Skeletal muscle tissue (tissue), 3 donors: ENCODE measurements at regions not wholly inside any gene's neighbourhood (a gene's known extent, or its start where the extent isn't known, plus 50 kb on each side); places are given as distances from the start of the nearest gene placed in this dataset.

Experiments
- H3K27ac ChIP-seq: one replicate; pipeline ENCODE4 v1.7.0; 2013; ENCODE audit warnings: mild to moderate bottlenecking, low read depth, low read length, inconsistent platforms
- H3K27me3 ChIP-seq, 3 donors: one replicate each; pipeline ENCODE4 v1.7.0; 2013; ENCODE audit warnings: low read length in 3 of 3; ENCODE audit not compliant: control insufficient read depth in 3 of 3, insufficient read depth in 3 of 3
- H3K36me3 ChIP-seq, 3 donors: one replicate each; pipeline ENCODE4 v1.7.0; 2013; ENCODE audit warnings: low read length in 3 of 3; ENCODE audit not compliant: control insufficient read depth in 3 of 3, insufficient read depth in 3 of 3
- H3K4me1 ChIP-seq, 3 donors: one replicate each; pipeline ENCODE4 v1.7.0; 2013; ENCODE audit warnings: low read length in 3 of 3, mild to moderate bottlenecking in 3 of 3; ENCODE audit not compliant: control insufficient read depth in 3 of 3, insufficient read depth in 3 of 3
- H3K4me3 ChIP-seq, 3 donors: one replicate each; pipeline ENCODE4 v1.7.0; 2013; ENCODE audit warnings: low read length in 3 of 3
- H3K9ac ChIP-seq, 3 donors: one replicate each; pipeline ENCODE4 v1.7.0; 2013; ENCODE audit warnings: low read length in 3 of 3, mild to moderate bottlenecking in 3 of 3, moderate library complexity in 2 of 3, low read depth in 1 of 3
- H3K9me3 ChIP-seq, 3 donors: one replicate each; pipeline ENCODE4 v1.7.0; 2013; ENCODE audit warnings: low read length in 3 of 3; ENCODE audit not compliant: control insufficient read depth in 3 of 3
- donor health status: Osteomylitis.

- H3K36me3 ChIP-seq, result no peaks in the 10 kb centered on the region
- no peak overlapping the region for H3K9ac ChIP-seq
- H3K27ac ChIP-seq, result no peak overlapping the region
- no peaks in the 10 kb centered on the region for H3K4me1 ChIP-seq
- no peak overlapping the region for H3K4me3 ChIP-seq
- peaks cover 0 to 4% (median 2%) of the 10 kb centered on the region in 3 donors for H3K27me3 ChIP-seq
- H3K9me3 ChIP-seq, result no peaks in the 10 kb centered on the region
These were observed 261.0 kb downstream of the TLE3 start for GRCh38 chr15:69836526-69837230.

- Histone ChIP-seq H3K9me3 (no peaks in the 10 kb centered on the region), H3K4me3 (no peak overlapping the region), H3K27me3 (peaks cover 0 to 9% (median 3%) of the 10 kb centered on the region in 3 donors), H3K27ac (no peak overlapping the region), H3K9ac (no peak overlapping the region), H3K36me3 (no peaks in the 10 kb centered on the region), H3K4me1 (no peaks in the 10 kb centered on the region)
These were observed 259.4 kb downstream of the TLE3 start for GRCh38 chr15:69838338-69838737.

DNA sequence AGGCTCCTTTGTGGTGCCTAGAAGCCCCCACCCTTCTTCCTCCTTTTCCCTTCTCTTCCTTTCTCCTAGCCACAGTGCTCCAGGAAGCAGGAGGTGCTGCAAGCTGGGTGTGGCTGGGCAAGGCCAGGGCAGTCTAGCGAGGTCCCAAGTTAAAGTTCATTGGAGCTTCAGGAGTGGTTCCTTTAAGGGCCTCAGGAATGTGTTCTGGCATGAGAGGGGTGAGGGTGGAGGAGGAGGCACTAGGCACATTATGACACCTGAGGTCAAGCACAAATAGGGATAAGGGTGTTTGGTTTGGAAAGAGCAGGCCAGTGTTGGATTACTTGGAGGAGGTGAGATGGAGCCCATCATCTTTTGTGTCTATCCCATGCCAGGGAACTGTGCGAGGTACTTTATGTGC, 258.7 kb downstream of the TLE3 start:
- H3K27me3 ChIP-seq, result peaks cover 2 to 9% (median 7%) of the 10 kb centered on the region in 3 donors
- no peaks in the 10 kb centered on the region for H3K4me1 ChIP-seq
- no peak overlapping the region for H3K27ac ChIP-seq
- H3K4me3 ChIP-seq, result no peak overlapping the region
- no peaks in the 10 kb centered on the region for H3K36me3 ChIP-seq
- no peaks in the 10 kb centered on the region for H3K9me3 ChIP-seq
- no peak overlapping the region for H3K9ac ChIP-seq

- Histone ChIP-seq H3K36me3 (no peaks in the 10 kb centered on the region), H3K9me3 (no peaks in the 10 kb centered on the region), H3K27me3 (peaks cover 3 to 9% (median 4%) of the 10 kb centered on the region in 3 donors), H3K4me1 (no peaks in the 10 kb centered on the region), H3K9ac (no peak overlapping the region), H3K27ac (no peak overlapping the region), H3K4me3 (no peak overlapping the region)
These were observed 256.4 kb downstream of the TLE3 start for GRCh38 chr15:69841113-69841828.

DNA sequence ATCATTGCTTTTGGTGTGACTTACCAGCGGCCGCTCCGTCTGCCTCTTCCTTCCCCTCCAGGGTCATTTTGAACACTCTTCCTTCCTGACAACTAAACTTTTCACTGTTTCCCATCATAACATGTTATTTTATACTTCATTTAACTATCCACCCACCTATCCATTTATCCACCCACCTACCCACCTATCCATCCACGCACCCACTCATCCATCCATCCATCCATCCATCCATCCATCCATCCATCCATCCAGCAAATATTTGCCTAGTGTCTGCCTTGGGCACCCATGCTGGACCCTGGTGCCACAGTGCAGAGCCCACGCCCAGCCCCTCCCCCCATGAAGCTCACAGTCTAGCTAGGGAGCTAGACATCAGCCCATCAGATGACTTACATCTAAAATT, 254.9 kb downstream of the TLE3 start:
- no peak overlapping the region for H3K4me3 ChIP-seq

DNA sequence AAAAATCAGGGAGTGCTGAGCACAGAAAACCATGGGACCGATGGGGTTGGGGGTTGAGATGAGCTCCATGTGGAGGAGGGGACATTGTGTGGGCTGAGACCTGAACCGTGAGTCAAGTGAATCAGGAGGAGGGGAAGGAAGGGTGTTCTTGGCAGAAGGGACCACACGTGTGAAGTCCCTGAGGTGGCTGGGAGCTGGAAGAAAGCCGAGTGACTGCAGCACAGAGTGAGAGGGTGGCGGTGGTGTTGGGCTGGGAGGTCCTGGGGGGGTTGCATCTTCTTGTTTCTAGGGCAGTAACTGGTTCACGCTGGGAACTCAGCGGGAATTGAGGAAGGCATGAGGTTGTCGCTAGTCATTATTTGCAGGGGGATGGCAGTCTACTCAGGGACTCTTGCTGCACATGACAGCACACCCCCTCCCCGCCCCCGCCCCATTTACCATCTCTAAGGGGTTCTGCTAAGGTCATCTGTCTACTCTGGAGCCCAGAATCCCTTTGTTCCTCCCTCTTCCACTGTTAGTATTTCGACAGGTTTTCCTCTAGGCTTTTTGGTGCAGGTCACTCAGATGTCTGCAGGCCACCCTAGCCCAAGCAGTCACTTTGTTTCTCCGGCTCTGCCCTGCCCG, 254.3 kb downstream of the TLE3 start:
- Histone ChIP-seq H3K27ac (no peak overlapping the region), H3K9me3 (no peaks in the 10 kb centered on the region), H3K9ac (no peak overlapping the region), H3K36me3 (no peaks in the 10 kb centered on the region), H3K27me3 (peaks cover 3 to 9% (median 7%) of the 10 kb centered on the region in 3 donors), H3K4me1 (no peaks in the 10 kb centered on the region), H3K4me3 (no peak overlapping the region)

More for the DNA sequence above, 254.9 kb downstream of the TLE3 start:
- Histone ChIP-seq H3K9ac (no peak overlapping the region), H3K9me3 (no peaks in the 10 kb centered on the region), H3K27ac (no peak overlapping the region), H3K36me3 (no peaks in the 10 kb centered on the region), H3K27me3 (peaks cover 3 to 9% (median 7%) of the 10 kb centered on the region in 3 donors), H3K4me1 (no peaks in the 10 kb centered on the region)

- Histone ChIP-seq H3K4me1 (no peaks in the 10 kb centered on the region), H3K9ac (no peak overlapping the region), H3K4me3 (no peak overlapping the region), H3K27ac (no peak overlapping the region), H3K9me3 (no peaks in the 10 kb centered on the region), H3K27me3 (peaks cover 3 to 9% (median 7%) of the 10 kb centered on the region in 3 donors), H3K36me3 (no peaks in the 10 kb centered on the region)
These were observed 253.8 kb downstream of the TLE3 start for GRCh38 chr15:69843900-69844304.

GRCh38 chr15:69845159-69845558, 252.6 kb downstream of the TLE3 start:
- H3K36me3 ChIP-seq, result no peaks in the 10 kb centered on the region
- no peaks in the 10 kb centered on the region for H3K9me3 ChIP-seq
- no peak overlapping the region for H3K9ac ChIP-seq
- no peak overlapping the region for H3K27ac ChIP-seq
- H3K4me1 ChIP-seq, result no peaks in the 10 kb centered on the region
- H3K27me3 ChIP-seq, result peaks cover 3 to 9% (median 7%) of the 10 kb centered on the region in 3 donors
- no peak overlapping the region for H3K4me3 ChIP-seq

DNA sequence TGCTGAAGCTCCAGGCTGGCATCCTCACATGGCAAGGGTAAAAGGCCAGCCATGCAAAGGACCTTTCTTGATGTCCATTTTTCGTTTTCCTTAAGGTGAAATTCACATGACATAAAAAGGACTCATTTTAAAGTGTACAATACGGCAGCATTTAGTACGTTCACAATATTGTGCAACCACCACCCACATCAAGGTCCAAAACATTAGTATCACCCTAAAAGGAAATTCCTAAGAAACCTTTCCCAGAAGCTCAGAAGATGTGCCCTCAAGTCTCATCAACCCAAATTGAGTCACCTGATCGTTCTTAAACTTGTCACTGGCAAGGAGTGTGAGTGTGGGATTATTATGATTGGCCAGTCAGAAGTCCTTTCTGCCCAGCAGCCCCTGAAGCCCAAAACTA, 250.1 kb downstream of the TLE3 start:
- Histone ChIP-seq H3K9ac (no peak overlapping the region), H3K27ac (no peak overlapping the region), H3K4me1 (no peaks in the 10 kb centered on the region), H3K4me3 (no peak overlapping the region), H3K36me3 (no peaks in the 10 kb centered on the region), H3K27me3 (peaks cover 3 to 9% (median 7%) of the 10 kb centered on the region in 3 donors), H3K9me3 (no peaks in the 10 kb centered on the region)

DNA sequence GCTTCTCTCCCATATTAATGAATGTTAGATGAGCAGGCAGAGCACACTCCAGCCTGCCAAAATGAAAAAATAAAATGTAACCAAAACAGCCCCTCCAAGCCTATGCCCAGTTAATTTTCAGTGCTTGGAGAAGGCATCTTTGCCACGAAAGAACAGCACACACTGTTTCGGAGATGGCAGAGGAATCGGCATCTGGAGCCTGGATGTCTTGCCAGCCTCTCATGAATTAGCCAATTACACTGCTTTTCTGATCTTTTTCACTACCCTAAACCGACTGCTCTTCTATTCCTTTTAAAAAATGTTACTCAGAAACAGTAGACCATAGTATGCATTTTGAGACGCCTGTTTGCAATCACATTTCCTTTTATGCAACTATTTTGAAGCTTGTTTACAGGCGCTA, 249.6 kb downstream of the TLE3 start:
- Histone ChIP-seq H3K36me3 (no peaks in the 10 kb centered on the region), H3K9me3 (no peaks in the 10 kb centered on the region), H3K27me3 (peaks cover 3 to 7% (median 5%) of the 10 kb centered on the region in 3 donors), H3K4me1 (no peaks in the 10 kb centered on the region), H3K9ac (no peak overlapping the region), H3K27ac (no peak overlapping the region), H3K4me3 (no peak overlapping the region)
